GM12878 (cell line): ENCODE measurements at regions not wholly inside any gene's neighbourhood (a gene's known extent, or its start where the extent isn't known, plus 50 kb on each side); places are given as distances from the start of the nearest gene placed in this dataset.

Source experiments
- ATAC-seq: fragments of 200-7000 bp; cut with Tn5 transposase; 3 replicates; pipeline ENCODE4 v1.9.1; 2020; ENCODE audit warnings: mild to moderate bottlenecking, moderate library complexity
- BruUV-seq: library from RNA; stranded (reverse); fragments of 400-500 nt; replicated peaks from 2 replicates; lab custom pipeline; 2021; lab: Mats Ljungman, UMichigan
- CTCF ChIA-PET: fragments of 300-600 bp; sonication (Branson Sonifier 250); formaldehyde crosslinking; extraction: SDS; loops from one replicate; lab custom pipeline; 2021; ENCODE audit warnings: inconsistent platforms; lab: Yijun Ruan, JAX
- POLR2A ChIA-PET: fragments of 350-600 bp; formaldehyde crosslinking; extraction: SDS; loops from one replicate; lab custom pipeline; 2021; ENCODE audit warnings: inconsistent platforms; lab: Charles Lee
- RAD21 ChIA-PET: fragments of 300-600 bp; sonication (Branson Sonifier 250); formaldehyde crosslinking; loops from one replicate; lab custom pipeline; 2023; ENCODE audit warnings: antibody characterized with exemption; ENCODE audit not compliant: unreplicated experiment; lab: Charles Lee
- SMC1A ChIA-PET: fragments of 300-600 bp; sonication (Branson Sonifier 250); formaldehyde crosslinking; loops from one replicate; lab custom pipeline; 2023; ENCODE audit not compliant: unreplicated experiment, uncharacterized antibody; lab: Charles Lee
- DNase-seq: peaks from one replicate; pipeline ENCODE4 v3.0.0-alpha.2; 2011; ENCODE audit warnings: low read depth, low spot score
- FAIRE-seq: peaks from 3 replicates; lab custom pipeline; 2011; peaks lifted over from hg19 to GRCh38; lab: Jason Lieb, UNC
- H2AFZ ChIP-seq: 2 replicates; pipeline ENCODE4 v1.6.0; 2011; ENCODE audit warnings: low read depth, low read length, control low read depth; ENCODE audit not compliant: control insufficient read depth
- H3K27ac ChIP-seq: 2 replicates; pipeline ENCODE4 v1.5.1; 2011; ENCODE audit warnings: control low read depth; ENCODE audit not compliant: control insufficient read depth, insufficient read depth
- H3K27me3 ChIP-seq, 2 experiments: replicated peaks in 1 of 2; 2 replicates each; pipeline versions ENCODE4 v1.6.0 to v1.6.1; 2011; ENCODE audit warnings: low read length in 1 of 2; ENCODE audit not compliant: control insufficient read depth in 2 of 2, insufficient read depth in 2 of 2
- H3K36me3 ChIP-seq, 2 experiments: 2 replicates each; pipeline ENCODE4 v1.5.1; 2011; ENCODE audit warnings: low read length in 1 of 2; ENCODE audit not compliant: control insufficient read depth in 2 of 2, insufficient read depth in 2 of 2
- H3K4me1 ChIP-seq: 2 replicates; pipeline ENCODE4 v1.6.1; 2011; ENCODE audit warnings: mild to moderate bottlenecking, low read length, moderate library complexity, mixed read lengths; ENCODE audit not compliant: control insufficient read depth, insufficient read depth
- H3K4me2 ChIP-seq: 2 replicates; pipeline ENCODE4 v1.6.0; 2011; ENCODE audit warnings: control low read depth; ENCODE audit not compliant: control insufficient read depth, insufficient read depth
- H3K4me3 ChIP-seq: fragments of 200-600 bp; sonication (generic); 2 replicates; pipeline ENCODE4 v1.5.1; 2016
- H3K79me2 ChIP-seq: 2 replicates; pipeline ENCODE4 v1.6.0; 2011; ENCODE audit warnings: low read length; ENCODE audit not compliant: control insufficient read depth, insufficient read depth
- H3K9ac ChIP-seq: 2 replicates; pipeline ENCODE4 v1.8.0; 2011; ENCODE audit warnings: low read length, control low read depth, mixed read lengths; ENCODE audit not compliant: control insufficient read depth, insufficient read depth
- H3K9me3 ChIP-seq: replicated peaks from 3 replicates; pipeline ENCODE4 v1.5.1; 2011; ENCODE audit warnings: mild to moderate bottlenecking, low read length; ENCODE audit not compliant: control insufficient read depth, insufficient read depth
- H4K20me1 ChIP-seq: 2 replicates; pipeline ENCODE4 v1.6.0; 2011; ENCODE audit not compliant: control insufficient read depth, insufficient read depth
- BMI1 ChIP-seq: fragments of 450-650 bp; IDR thresholded peaks from 2 replicates; pipeline ENCODE4 v1.6.1; 2016; ENCODE audit warnings: mild to moderate bottlenecking, moderate library complexity, borderline replicate concordance
- CREM ChIP-seq: IDR thresholded peaks from 2 replicates; pipeline ENCODE4 v1.6.1; 2014; ENCODE audit warnings: antibody characterized with exemption, low read depth
- EGR1 ChIP-seq, 2 experiments: IDR thresholded peaks; 1 replicate in 1 of 2; 2 replicates in 1 of 2; pipeline ENCODE4 v1.6.1; 2011 to 2012; ENCODE audit warnings: low read depth in 2 of 2, low read length in 2 of 2, borderline replicate concordance in 1 of 2, mild to moderate bottlenecking in 1 of 2, moderate library complexity in 1 of 2
- MEF2A ChIP-seq: IDR thresholded peaks from 2 replicates; pipeline ENCODE4 v1.6.1; 2011; ENCODE audit warnings: low read depth, mild to moderate bottlenecking, low read length, moderate library complexity; ENCODE audit not compliant: insufficient read depth
- NFIC ChIP-seq: IDR thresholded peaks from 2 replicates; pipeline ENCODE4 v1.6.1; 2012; ENCODE audit warnings: low read depth, mild to moderate bottlenecking, inconsistent platforms, low read length, moderate library complexity
- RCOR1 ChIP-seq: conservative IDR thresholded peaks from 2 replicates; pipeline ENCODE4 v1.6.1; 2012; ENCODE audit warnings: low read depth, low read length, improper control_type of control experiment
- SIX5 ChIP-seq: IDR thresholded peaks from 2 replicates; pipeline ENCODE4 v1.6.1; 2011; ENCODE audit warnings: mild to moderate bottlenecking, low read depth, low read length, moderate library complexity; ENCODE audit not compliant: severe bottlenecking
- SMAD1 ChIP-seq: fragments of 450-650 bp; IDR thresholded peaks from 2 replicates; pipeline ENCODE4 v1.6.1; 2018; ENCODE audit warnings: mild to moderate bottlenecking, low read depth; ENCODE audit not compliant: partially characterized antibody
- STAT3 ChIP-seq: IDR thresholded peaks from 2 replicates; pipeline ENCODE4 v1.6.1; 2011; ENCODE audit warnings: low read depth, low read length, improper control_type of control experiment
- TCF12 ChIP-seq: IDR thresholded peaks from 2 replicates; pipeline ENCODE4 v1.6.1; 2011; ENCODE audit warnings: low read depth, mild to moderate bottlenecking, low read length
- YBX1 ChIP-seq: fragments of 450-650 bp; IDR thresholded peaks from 2 replicates; pipeline ENCODE4 v1.6.1; 2016; ENCODE audit warnings: antibody characterized with exemption
- ZNF384 ChIP-seq: IDR thresholded peaks from 2 replicates; pipeline ENCODE4 v1.6.1; 2012; ENCODE audit warnings: low read depth, mild to moderate bottlenecking, low read length, improper control_type of control experiment, borderline replicate concordance
- ZSCAN29 ChIP-seq: fragments of 450-650 bp; IDR thresholded peaks from 2 replicates; pipeline ENCODE4 v1.6.1; 2017; ENCODE audit warnings: mild to moderate bottlenecking, moderate library complexity
- WGBS: methylation state at CpG from one replicate; pipeline ENCODE4 v1.1.6; 2016; ENCODE audit warnings: low lambda C conversion rate; ENCODE audit not compliant: insufficient replicate concordance, insufficient coverage; ENCODE audit errors: missing lambda C conversion rate; 5-methylcytosine and 5-hydroxymethylcytosine counted together
- in situ Hi-C: fragments of 300-500 bp; cut with MboI; formaldehyde crosslinking; loops from 9 replicates; pipeline ENCODE4 v1.14.3; 2018; ENCODE audit warnings: mixed read lengths
- intact Hi-C: fragments of 100-400 bp; cut with micrococcal nuclease; formaldehyde crosslinking; loops from one replicate; pipeline ENCODE4 v1.14.2; 2022; ENCODE audit not compliant: unreplicated experiment

- Histone ChIP-seq H3K4me2 (no peak overlapping the region), H3K36me3 (no peaks in the 10 kb centered on the region), H3K79me2 (no peaks in the 10 kb centered on the region), H3K27ac (no peak overlapping the region), H3K4me3 (no peak overlapping the region), H3K4me1 (no peaks in the 10 kb centered on the region), H3K27me3 (no peaks in the 10 kb centered on the region), H3K9ac (no peak overlapping the region), H4K20me1 (no peaks in the 10 kb centered on the region), H3K9me3 (no peaks in the 10 kb centered on the region), H2AFZ (no peak overlapping the region)
- in situ Hi-C loops: loop anchor here (10.0 kb wide), 1 partner anchor 184 kb away; no protein-coding TSS in a partner anchor
- BruUV-seq: no TSS peak
- TF ChIP-seq NFIC (no peak), CREM (no peak), MEF2A (no peak), ZNF384 (no peak), TCF12 (no peak), EGR1 (IDR thresholded peaks at IDR 0.05; ENCODE audit: borderline replicate concordance in 1 of 2, low read depth in 2 of 2, low read length in 2 of 2) (no peak), RCOR1 (no peak), ZSCAN29 (no peak), YBX1 (no peak), SMAD1 (no peak), BMI1 (no peak), SIX5 (no peak), STAT3 (no peak)
- intact Hi-C loops: loop anchor here (10.0 kb wide), 1 partner anchor 66 kb away; no protein-coding TSS in a partner anchor
- RAD21 ChIA-PET: no interaction called here
- no peak for ATAC-seq
- FAIRE-seq: no peak
- DNase-seq: no peak
- 42% methylated on average over 8 of the region's 8 CpGs for WGBS
- POLR2A ChIA-PET: no interaction called here
- SMC1A ChIA-PET: no interaction called here
- CTCF ChIA-PET: no interaction called here
Measured at GRCh38 chr17:27230996-27231395, 62.9 kb upstream of the WSB1 start.
